ENCODE measurements at regions not wholly inside any gene's neighbourhood (a gene's known extent, or its start where the extent isn't known, plus 50 kb on each side); places are given as distances from the start of the nearest gene placed in this dataset.

DNA sequence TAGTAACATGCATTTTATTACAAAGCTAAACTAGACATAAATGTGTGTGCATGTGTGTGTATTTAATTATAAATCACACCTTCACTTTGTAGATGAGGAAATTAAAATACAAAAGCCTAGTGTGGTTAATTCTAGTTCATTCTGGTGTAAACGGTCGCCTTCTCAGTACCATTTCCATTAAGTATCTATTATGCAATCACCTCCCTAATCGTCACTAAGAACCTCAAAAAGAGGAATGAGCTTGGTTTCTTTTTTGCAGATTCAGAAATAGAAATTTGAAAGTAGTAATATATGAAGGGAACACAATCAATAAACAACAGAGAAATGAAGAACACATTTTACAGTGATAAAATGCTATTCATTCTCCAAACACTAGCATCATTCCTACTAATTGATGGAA lies 233.2 kb downstream of the ZBBX start:
- H3K4me1 Mint-ChIP-seq, result peaks cover 10% of the 10 kb centered on the region
- no peaks in the 10 kb centered on the region for H3K36me3 Mint-ChIP-seq
- no peaks in the 10 kb centered on the region for H3K9me3 Mint-ChIP-seq
- no peak overlapping the region for H3K27ac Mint-ChIP-seq
- no peak for TF ChIP-seq CTCF (IDR thresholded peaks at IDR 0.05; ENCODE audit: unreplicated experiment)
- H3K27me3 Mint-ChIP-seq (ENCODE audit: low read depth), result peaks cover 3% of the 10 kb centered on the region
- DNase-seq (ENCODE audit: low spot score in 2 of 2, unreplicated experiment in 2 of 2), result no peak
- H3K4me3 Mint-ChIP-seq, result no peak overlapping the region

- Mint-ChIP-seq H3K27ac (no peak overlapping the region), H3K9me3 (peaks cover 11% of the 10 kb centered on the region), H3K4me1 (no peaks in the 10 kb centered on the region), H3K4me3 (no peak overlapping the region), H3K27me3 (ENCODE audit: low read depth) (peaks cover 3% of the 10 kb centered on the region), H3K36me3 (no peaks in the 10 kb centered on the region)
- no peak for DNase-seq (ENCODE audit: low spot score in 2 of 2, unreplicated experiment in 2 of 2)
- no peak for TF ChIP-seq CTCF (IDR thresholded peaks at IDR 0.05; ENCODE audit: unreplicated experiment)
Observed at GRCh38 chr3:167125612-167126407, 254.3 kb downstream of the ZBBX start.

- no peak for TF ChIP-seq CTCF (IDR thresholded peaks at IDR 0.05; ENCODE audit: unreplicated experiment)
- no peaks in the 10 kb centered on the region for H3K4me1 Mint-ChIP-seq
- peaks cover 3% of the 10 kb centered on the region for H3K27me3 Mint-ChIP-seq (ENCODE audit: low read depth)
- H3K9me3 Mint-ChIP-seq, result peaks cover 15% of the 10 kb centered on the region
- H3K27ac Mint-ChIP-seq, result no peak overlapping the region
- H3K36me3 Mint-ChIP-seq, result no peaks in the 10 kb centered on the region
- no peak overlapping the region for H3K4me3 Mint-ChIP-seq
- no peak for DNase-seq (ENCODE audit: low spot score in 2 of 2, unreplicated experiment in 2 of 2)
Observed at GRCh38 chr3:167120828-167121227, 259.3 kb downstream of the ZBBX start.

DNA sequence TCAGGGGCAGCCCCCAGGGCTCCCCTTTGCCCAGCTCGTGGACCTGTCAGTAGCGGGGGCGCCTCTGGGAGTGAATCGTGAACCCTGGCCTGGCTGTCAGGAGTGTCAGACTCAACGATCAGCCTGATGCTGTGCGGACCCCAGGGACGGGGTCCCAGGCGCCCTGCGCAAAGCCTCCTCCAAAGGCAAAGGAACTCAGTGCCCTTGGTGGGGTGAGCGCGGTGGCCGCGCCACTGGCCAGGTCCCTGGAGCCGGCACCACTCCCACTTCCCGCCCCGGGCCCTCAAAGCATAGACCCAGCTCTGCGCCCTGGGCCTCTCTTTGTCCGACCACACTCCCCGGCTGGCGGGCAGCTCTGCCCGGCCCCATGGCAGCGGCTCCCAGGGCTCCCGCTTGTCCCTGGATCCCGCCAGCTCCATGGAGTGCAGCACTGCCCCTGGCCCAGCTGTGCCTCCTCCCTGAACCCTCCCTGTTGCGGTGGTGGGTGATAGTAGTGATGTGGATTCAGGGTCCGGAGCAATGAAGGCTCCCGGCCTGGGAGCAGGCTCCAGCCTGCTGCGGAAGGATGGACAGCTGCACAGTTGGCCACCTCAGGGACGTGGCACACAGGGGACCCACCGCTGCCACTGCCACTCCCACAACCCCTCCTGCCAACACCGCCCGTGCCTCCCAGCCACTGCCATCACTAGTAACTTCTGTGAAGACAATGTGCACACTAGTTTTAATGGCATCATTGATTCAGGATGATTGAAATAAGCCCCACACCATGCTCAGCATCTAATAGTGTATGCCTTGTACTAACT lies 263.8 kb downstream of the ZBBX start:
- Mint-ChIP-seq H3K9me3 (peaks cover 12% of the 10 kb centered on the region), H3K4me1 (no peaks in the 10 kb centered on the region), H3K4me3 (no peak overlapping the region), H3K27ac (no peak overlapping the region), H3K36me3 (no peaks in the 10 kb centered on the region), H3K27me3 (ENCODE audit: low read depth) (no peaks in the 10 kb centered on the region)
- no peak for DNase-seq (ENCODE audit: low spot score in 2 of 2, unreplicated experiment in 2 of 2)
- no peak for TF ChIP-seq CTCF (IDR thresholded peaks at IDR 0.05; ENCODE audit: unreplicated experiment)

DNA sequence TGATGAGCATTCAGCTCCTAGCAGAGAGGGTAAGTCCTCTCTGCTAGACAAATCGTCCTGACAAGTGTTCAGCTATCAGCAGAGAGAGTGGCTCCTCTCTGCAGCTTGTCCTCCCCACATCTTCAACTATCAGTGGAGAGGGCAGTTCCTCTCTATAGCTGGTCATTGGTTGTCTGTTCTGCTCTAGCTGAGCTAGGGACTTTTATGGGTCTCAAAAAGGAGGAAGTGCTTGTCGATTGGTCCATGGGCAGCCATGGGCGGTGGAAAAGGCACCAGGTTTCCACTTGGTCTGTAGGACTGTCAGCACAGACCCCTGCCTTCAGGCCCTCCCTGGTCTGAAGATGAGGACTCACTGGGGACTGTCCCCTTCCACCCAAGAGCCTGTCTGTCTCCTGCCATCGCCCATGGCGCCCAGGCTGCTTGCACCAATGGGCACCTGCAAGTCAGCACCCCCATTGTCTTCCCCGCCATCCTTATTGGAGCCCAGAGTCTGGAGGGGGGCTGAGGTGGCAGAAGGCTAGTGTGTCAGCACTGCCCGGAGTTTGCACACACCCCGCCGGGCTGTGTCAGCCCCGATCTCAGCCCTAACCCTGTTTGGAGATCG lies 264.7 kb downstream of the ZBBX start:
- no peaks in the 10 kb centered on the region for H3K4me1 Mint-ChIP-seq
- no peak overlapping the region for H3K4me3 Mint-ChIP-seq
- no peaks in the 10 kb centered on the region for H3K36me3 Mint-ChIP-seq
- no peak for TF ChIP-seq CTCF (IDR thresholded peaks at IDR 0.05; ENCODE audit: unreplicated experiment)
- peaks cover 12% of the 10 kb centered on the region for H3K9me3 Mint-ChIP-seq
- no peak overlapping the region for H3K27ac Mint-ChIP-seq
- no peaks in the 10 kb centered on the region for H3K27me3 Mint-ChIP-seq (ENCODE audit: low read depth)
- no peak for DNase-seq (ENCODE audit: low spot score in 2 of 2, unreplicated experiment in 2 of 2)
